HG02798 (cell line): ENCODE measurements at regions not wholly inside any gene's neighbourhood (a gene's known extent, or its start where the extent isn't known, plus 50 kb on each side); places are given as distances from the start of the nearest gene placed in this dataset.

Experiments used
- ATAC-seq: cut with Tn5 transposase; IDR thresholded peaks from one replicate; pipeline ENCODE4 v1.9.1; 2021; ENCODE audit warnings: mild to moderate bottlenecking; ENCODE audit not compliant: unreplicated experiment, poor library complexity

DNA sequence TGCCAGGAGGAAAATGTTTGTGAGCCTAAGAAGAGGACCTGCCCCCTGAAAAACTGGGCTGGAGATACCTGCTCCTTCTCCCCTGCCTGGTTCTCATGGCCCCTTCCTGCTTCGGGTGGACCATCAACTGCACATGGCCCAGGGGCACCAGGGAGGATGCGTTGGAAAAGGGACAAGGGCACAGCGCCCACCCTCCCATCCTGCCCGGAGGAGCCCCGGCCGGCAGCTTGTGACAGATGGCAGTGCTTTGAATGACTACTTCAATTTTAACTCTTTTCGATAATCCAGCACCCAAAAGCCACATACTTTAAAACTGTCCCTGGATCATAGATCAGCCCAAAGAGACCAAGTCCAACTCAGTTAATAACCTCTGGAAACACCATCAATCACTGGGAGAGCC lies 135.8 kb upstream of the NECTIN1 start:
- ATAC-seq: no peak

DNA sequence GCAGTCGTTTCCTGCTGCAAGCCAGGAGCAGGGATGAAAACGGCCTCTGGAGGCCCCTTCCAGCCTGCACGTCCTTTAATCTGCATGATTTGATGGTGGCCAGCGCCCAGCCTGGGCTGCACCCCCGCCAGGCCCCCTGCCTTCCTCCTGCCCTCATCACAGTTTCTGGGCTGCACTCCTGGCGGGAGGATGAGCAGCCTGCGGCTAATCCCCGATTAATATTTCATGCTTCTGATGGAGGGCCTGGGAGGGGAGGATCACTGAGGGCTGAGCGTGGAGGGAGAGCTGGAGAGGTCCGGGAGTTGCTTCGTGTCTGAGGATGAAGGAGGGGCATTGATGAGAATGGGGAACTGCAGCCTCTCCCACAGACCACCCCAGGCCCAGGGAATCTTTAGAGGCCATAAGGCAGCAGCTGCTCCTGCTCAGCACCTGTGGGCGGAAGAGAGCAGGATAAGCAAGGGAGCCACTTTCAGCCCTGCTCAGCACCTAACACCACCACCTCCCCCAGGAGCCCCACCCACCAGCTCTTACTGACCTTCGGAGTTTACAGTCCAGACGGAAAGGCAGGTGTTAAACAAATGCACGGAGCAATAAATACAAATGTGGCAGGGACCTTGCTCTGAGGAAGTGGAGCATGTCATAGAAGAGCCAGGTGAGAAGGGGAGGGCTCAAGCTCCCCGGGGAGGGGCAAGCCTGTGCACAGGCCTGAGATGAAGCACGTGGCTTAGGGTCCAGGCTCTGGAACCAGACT lies 135.0 kb upstream of the NECTIN1 start:
- no peak for ATAC-seq

DNA sequence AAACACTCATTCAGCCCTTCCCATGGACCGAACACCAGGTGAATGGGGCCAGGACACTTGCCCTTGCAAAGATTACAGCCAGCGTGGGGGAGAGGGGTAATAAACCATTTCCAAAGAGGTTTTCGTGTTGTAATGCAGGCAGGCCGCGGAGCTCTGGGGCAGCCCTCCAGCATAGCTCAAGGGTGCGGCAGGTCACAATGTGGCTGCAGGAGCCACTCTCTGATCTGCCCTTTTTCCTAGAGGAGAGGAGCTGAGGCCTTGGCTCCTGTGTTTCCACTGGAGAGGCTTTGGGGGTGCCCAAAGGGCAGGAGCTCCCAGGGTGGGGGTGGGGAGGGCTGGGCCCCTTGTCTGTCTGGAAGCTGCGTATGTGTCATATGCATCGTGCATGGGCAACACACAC lies 134.2 kb upstream of the NECTIN1 start:
- ATAC-seq: no peak

DNA sequence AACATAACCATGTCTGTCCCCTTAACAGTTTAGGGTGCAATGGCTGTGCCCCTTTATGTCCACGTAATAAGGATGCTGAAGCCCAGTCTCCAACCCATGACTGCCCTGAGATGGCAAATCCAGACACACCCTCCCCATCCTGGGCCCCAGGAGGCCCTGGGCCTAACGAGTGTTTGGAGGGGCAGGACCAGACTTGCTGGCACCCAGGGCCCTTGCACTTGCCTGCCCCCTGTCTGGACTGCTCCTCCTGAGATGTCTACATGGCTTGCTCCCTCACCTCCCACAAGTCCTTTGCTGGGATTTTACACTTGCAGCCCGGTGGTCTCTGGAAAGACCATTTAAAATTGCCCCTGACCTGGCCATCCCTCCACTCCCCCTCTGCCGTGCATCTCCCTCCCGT lies 132.2 kb upstream of the NECTIN1 start:
- ATAC-seq: no peak

DNA sequence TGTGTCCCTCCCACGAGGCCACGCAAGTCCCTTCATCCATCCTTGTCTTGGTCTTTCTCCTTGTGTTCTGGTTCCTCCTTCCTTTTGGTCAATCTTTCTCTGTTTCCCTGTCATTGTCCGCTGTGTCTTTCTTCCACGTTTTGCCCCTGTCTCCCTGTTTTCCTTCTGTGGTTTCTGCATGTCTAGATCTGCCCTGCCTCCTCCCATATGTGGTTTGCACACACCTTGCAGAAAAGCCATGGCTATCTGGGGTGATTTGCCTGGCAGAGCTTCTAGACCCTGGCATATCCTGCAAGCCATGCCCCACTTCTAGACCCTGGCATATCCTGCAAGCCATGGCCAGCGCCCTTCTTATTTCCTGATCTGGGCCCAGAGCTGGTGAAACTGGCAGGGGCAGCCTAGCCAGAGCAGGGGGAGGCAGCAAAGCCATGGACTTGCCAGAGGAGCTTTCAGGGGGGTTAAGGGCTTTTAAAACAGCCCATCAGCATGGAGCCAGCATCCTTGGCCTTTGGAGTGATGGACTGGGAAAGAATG lies 131.6 kb upstream of the NECTIN1 start:
- no peak for ATAC-seq

DNA sequence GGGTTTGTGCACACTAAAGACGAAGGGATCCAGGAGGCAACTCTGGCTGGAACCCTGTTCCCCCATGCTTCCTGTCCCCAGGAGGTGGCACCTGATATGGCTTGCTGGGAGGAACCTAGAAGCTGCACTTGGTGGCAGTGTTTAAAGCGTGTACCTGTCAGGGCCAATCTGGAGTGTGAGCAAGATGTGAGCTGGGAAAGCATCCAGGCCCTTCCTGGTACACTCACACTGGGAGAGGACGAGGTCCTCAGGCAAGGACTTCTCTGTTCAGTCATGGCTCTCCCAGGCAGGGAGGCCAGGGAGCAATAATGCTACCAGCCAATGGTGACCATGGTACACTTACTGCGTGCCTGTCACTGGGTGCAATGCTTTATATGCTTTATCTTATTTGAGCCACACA lies 130.7 kb upstream of the NECTIN1 start:
- no peak for ATAC-seq

DNA sequence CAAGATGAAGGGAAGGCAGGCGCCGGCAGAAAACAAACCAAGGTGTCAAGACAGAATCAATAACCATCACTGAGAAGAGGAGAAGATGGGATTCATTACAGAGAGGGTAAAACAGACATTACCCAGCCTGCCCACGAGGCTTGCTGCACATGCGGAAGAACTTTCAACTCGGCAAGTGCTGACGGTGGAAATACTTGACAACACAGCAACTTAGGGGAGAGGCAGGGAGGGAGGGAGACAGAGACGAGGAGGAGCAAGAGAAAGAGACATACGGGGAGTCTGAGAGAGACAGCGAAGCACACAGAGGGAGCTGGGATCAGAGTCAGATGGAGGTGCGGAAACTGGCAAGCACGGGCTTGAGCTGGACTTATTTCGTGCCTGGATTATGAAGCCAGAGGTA lies 129.3 kb upstream of the NECTIN1 start:
- no peak for ATAC-seq

DNA sequence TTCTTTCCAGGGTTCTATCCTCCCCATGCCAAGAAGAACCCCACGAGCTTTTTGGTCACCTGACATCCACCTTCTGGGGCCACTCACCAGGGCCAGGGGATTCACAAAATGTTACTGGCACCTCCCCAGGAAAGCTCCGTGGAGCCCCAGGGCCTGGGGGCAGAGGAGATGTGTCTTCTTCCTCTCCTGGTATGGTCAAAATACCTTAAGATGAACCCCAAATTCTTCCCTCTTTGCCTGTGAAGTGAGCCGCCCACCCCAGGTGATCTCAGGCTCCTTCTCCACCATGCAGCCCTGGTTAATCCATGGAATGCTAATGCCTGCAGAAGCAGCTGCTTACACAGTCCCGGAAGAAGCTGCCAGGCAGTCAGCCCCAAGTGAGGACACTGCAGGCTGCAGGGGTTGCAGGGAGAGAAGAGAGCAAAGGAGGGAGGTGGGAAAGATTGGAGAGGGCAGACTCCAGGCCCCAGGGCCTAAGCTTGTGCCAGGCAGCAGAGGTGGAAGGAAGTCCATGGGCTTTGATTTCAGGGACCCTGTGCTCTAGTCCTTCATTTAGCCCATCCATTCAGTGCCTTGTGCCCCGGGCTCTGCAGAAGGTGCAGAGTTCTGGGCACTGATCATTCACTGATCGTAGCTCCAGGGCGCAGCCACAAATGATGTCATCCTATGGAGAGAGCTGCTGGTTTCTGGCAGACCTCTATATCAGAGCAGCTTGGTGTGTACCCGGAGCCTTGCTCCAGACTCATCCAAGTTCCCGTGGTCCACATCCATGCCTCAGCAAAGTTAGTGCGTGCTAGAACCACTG lies 127.9 kb upstream of the NECTIN1 start:
- no peak for ATAC-seq

DNA sequence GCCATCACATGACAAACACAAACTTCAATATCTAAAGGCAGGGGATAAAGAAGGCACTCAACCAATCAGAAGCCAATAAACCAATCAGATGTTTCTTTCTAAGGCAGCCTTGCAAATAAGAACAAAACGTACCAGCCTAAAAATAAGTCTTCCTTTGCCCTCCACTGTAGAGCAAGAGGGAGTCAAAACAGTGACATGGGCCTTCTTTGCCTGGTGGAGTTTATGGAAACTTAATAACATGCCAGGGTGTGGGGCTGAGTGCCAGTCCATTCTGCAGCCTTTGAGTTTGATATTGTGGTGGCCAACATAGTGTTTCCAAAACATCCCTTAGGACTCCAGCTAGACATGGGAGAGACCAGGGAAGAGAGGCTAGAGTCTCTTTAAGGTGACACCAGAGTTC lies 126.1 kb upstream of the NECTIN1 start:
- no peak for ATAC-seq

DNA sequence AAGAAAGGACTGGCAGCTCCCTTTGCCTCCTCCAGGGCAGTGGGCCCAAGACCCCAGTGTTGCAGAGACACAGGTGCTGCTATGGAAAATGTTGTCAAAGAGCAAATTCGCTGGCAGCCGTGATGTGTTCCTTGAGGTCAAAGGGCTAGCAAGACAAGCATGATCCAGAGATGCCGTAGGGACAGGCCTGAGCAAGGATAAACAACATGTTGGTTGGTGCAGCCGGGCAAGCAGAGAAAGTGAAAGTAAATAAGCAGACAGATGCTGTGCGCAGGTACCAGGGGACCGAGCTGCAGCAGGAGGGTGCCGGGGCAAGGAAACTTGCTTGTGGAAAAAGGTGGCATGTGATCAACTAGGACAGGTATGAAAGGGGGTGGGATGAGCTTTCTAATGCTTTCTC lies 125.5 kb upstream of the NECTIN1 start:
- no peak for ATAC-seq

DNA sequence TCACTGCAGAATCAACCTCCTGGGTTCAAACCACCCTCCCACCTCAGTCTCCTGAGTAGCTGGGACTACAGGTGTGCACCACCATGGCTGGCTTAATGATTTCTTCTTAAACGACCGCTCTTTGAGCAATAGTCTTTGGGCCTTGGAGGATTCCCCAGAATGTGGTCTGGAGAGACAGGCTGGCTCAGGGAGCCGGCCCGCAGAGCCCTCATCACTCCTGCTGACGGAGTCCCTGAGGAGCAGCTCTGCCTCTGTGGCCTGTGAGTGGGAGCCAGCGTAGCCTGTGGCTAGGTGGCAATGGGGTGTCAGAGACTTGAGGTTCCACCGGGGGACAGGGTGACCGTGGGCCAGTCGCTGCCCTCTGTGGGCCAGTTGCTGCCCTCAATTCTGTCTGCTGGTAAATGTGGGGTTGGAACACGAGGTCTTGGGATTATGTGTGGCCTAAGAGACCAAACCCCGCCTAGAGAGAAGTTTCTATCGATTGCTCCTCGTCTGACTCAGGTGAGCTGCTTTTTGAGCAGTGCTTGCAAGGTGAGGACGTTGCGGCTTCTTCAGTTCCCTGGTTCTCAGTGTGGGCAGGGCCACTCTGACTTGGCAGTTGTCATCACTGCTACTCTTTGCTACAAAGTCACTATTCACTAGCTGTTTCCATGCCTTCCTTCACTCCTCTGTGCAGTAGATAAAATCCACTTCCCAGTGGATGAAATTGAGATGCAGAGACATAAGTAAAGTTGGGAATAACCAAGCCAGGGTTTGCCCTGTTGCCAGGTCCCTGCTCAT lies 124.8 kb upstream of the NECTIN1 start:
- ATAC-seq: no peak

DNA sequence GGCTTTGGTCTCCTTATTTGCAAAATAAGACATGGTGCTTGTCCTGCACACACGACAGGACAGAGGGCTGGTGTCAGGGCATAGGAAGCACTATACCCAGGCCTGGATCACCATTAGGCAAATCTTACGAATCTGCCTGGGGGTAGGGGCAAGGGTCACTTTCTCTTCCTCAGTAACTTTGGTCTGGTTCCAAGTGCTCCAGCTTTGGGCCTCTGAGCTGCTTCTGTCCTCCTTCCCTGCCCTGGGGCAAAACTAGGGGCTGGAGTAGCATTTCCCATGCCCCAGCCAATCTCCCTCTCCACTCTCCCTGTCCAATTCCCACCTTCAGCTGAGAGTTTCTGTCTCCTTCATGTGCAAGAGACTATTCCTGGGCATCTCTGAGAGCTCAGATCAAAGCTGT lies 123.7 kb upstream of the NECTIN1 start:
- ATAC-seq: no peak

DNA sequence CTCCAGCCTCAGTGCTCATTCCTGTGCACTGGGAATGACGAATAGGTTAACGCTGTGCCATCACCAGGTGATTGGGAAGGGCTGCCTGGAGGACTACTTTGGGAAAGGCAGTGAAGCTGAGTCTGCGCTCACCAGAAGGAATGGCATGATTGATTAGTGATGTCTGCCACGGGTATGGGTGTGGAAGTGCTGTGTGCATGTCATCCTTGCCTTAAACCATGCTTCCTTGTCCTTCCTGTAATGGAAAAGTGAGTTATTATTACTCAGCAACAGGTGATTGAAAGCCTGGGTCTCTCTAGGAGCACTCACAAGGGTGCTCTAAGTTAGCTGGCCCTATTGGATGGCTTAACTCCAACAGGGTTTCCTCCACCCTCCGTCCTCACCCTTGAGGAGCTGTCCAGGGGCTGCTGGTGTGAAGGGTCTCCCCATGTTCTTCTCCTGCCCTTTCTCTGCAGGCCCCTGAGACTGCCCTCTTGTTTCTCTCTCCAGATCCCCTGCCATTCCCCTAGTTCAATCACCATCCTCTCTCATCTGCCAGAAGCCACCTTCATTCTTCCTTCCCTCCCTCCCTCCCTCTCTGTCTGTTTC lies 121.9 kb upstream of the NECTIN1 start:
- no peak for ATAC-seq

DNA sequence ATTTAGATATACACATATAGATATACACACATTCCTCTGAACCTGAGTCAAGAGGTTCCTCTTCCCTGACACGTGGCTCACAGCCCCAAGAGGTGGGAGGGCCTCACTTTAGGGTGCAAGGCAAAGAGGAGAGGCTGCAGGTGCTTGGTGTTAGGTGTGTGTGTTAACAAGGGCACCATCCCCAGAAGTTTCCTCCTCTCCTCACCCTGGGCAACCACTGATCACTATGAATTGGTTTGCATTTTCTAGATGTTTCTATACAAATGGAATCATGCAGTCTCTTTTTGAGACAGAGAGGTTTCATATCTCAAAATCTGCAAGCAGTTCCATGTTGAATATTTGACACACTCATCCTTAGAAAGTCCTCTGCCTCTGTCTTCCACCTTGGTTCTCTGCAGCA lies 120.9 kb upstream of the NECTIN1 start:
- no peak for ATAC-seq

DNA sequence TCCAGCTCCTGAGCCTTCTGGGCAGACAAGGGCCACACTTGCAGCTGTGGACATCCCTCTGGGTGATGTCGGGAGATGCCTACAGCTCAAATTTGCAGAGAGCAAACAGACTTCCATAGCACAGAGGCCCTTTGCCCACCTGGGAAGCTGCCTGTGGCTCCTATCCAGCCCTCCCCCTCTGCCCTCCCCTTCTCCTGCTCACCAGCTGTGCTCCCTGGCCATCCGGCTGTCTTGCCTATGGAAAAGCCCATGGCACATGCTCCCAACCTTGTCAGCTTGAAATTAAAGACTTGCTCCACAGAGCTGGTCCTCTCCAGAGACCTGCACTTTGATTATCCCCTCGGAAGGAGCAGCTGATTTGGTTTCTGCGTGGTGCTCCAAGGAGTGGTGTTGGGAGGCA lies 118.9 kb upstream of the NECTIN1 start:
- ATAC-seq: no peak

DNA sequence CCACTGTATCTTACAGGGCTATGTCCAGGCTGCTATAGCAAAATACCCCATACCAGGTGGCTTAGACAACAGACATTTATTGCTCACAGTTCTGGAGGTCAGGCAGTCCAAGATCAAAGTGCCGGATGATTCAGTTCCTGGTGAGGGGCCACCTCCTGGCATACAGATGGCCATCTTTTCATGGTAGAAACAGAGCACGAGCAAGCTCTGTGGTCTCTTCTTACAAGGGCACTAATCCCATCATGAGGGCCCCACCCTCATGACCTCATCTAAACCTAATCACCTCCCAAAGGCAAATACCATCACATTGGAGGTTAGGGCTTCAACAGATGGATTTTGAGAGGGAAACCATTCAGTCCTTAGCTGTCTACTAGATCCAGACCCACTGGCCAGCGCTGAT lies 117.4 kb upstream of the NECTIN1 start:
- no peak for ATAC-seq

DNA sequence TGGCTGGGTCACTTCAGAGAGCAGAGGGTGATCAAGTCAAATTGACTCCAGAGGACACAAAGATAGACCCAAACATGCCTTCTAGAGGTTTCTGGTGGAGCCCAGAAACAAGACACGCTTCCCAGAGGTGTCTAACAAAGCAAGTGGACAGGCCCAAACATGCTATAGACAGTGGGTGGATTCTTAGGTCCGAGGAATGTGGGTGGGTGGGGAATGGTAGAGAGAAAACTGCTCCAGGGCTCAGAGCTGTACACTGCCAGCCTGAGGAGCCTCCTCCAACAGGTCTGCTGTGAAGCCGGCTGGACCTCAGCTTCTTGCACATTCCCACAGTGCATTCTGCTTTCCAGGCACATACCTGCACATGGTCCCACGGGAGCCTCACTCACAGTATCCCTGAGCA lies 116.8 kb upstream of the NECTIN1 start:
- no peak for ATAC-seq

DNA sequence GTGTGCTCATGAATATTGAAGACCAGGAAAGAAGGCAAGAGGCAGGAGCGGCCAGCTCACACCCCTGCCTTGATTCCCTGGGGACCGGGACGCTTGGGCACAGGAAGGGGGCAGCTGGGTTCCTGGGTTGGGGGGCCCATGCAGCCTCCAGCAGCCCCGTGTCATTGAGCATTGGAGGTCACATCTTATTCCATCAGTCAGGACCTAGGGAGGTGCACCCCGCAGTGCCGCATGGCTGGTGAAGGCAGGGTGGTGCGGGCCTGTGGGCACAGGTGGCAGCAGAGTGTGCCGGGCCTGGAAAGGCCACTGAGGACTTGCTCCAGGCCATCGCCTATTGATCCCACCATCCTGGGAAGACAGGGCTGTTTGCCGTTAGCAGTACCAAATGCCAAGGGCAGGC lies 116.3 kb upstream of the NECTIN1 start:
- ATAC-seq: no peak

DNA sequence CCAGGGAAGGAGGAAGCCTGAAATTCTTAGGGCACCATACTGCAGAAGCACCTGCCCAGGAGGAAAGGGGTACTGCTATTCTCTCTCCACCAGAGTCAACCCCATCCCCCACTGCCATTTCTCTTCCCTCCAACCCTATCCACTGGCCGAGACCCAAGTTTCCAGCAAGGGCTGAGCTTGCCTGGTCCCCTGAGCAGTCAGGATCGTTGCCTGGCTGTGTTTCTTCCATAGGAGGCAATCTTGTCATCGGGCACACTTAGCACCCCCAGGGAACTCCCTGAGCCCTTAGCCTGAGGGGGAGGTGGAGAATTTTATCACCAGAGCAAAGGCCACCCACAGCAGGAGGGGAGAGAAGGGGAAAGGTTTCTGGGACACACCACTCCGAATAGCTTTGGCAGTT lies 115.8 kb upstream of the NECTIN1 start:
- ATAC-seq: no peak

DNA sequence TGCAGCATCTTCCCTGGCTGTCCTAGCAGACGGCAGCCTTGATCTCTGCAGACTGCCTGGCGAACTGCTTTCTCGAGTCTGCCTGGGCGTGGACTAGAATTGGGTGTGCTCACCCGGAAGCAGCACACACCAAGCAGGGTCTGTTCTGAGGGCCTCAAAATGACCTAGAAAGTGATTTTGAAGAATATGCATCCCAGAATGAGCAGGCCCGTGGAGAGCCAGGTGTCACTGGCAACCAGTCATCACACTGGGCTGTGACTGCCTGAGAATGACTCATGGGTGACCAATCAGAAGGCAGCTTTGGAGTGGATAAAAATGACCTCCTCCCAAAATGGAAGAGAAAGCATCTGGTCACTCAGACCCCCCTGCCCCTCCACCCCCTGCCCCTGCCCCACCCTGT lies 114.9 kb upstream of the NECTIN1 start:
- no peak for ATAC-seq

DNA sequence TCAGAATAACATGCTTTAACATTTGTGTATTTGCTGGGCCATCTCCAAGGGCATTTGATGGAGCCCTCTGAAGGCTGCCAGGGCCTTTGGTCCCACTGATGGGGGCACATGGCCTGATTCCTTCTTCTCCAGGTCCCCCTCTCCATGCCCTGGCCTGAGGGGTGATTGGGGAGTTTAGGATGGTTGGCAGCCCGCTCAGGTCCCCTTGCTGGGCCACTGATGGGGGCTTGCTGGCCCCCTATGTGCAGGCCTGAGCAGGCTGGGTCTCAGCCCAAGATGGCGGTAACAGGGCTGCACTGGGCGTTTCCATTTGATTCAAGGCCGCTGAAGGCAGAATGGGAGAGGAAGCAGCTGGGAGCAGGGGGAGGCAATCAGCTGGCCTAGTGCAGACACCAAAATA lies 113.7 kb upstream of the NECTIN1 start:
- ATAC-seq: no peak
